T-helper 1 cell (primary cell): ENCODE measurements at regions not wholly inside any gene's neighbourhood (a gene's known extent, or its start where the extent isn't known, plus 50 kb on each side); places are given as distances from the start of the nearest gene placed in this dataset.
A peak's percentile ranks its signal among the peaks of the same experiment; 100 is the strongest.

Experiments
- DNase-seq, 5 donors: peaks; one replicate each; pipeline ENCODE4 v3.0.0-alpha.2; 2012 to 2020

DNA sequence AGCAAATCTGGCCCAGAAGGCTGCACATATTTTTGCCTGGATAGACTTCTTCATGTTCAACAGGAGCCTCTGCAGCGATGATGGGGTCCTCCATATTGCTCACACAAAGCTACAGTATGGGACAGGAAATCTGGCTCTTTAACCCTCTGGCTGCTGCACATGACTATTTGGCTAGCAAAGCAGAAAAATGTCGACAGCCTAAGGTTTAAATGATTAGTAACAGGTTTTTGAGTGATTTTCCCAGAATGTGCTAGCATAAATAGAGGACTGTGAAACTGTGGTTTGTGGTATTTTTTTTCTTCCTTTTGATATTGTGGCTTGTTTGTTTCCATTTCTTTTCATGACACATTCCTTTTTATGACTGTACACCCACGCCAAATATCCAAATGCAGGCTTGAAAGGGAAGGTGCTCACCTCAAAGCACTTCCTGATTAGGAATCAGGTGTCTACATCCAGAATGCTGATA is 120.2 kb upstream of the GK2 start:
- peak in 1 of 5 donors; percentile 30 for DNase-seq

DNA sequence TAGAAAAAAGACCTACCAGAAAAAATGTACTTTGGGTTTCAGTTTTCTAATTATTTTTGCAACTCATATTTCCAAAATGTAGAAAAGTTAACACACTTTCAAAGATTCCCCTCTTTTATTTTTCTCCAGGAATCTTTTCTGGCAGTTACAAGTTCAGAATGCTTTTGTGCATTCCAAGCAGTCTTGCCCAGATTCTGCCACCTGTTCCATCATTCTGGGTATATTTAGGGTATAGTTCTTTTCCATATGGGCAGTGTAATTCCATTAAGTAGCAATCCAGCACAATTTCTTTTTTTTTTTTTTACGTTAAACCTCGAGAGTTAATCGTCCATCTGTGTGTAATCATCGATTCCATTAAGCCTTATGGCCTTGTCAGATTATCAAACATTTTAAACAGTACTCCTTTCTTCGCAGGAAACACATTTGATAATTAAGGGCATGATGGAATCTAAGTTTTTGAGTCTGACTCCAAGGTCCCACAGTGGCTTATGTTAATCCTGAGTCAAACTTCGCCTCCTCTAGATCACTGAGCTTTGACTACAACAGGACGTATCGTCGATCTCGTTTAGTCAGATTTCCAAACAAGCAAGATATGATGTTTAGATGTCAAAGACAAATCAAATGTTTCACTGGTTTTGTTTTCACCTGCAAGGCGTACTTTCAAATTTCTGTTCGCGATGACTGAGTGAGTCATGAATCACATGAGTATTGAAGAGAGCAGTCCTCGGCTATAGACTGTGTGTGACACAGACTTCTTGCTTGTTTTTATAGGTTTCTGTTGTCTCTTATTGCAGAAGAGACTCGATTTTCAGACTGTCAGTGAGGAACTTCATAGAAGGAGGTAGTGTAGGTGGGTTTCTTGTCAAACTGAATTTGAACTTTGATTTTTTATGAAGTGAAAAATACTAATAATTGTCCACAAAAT is 118.9 kb upstream of the GK2 start:
- no peak for DNase-seq

DNA sequence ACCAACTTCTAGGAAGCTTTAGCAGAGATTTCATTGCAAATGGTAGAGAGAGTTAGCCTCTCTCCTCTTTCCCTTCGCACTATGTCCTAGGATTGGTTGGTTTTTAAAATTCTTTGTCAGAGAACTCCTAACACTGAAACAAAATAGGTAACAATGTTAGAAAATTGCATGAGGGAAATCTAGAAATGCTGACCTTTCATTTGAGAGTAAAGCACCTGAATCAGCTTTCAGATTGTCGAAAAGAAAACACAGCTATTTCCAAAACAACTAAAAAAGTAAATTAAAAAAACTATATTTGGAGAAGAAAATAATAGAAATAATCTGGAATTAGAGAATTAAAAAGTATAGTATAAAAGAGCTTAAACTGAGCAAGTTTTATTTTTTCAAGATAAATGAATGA is 108.1 kb upstream of the GK2 start:
- no peak for DNase-seq

DNA sequence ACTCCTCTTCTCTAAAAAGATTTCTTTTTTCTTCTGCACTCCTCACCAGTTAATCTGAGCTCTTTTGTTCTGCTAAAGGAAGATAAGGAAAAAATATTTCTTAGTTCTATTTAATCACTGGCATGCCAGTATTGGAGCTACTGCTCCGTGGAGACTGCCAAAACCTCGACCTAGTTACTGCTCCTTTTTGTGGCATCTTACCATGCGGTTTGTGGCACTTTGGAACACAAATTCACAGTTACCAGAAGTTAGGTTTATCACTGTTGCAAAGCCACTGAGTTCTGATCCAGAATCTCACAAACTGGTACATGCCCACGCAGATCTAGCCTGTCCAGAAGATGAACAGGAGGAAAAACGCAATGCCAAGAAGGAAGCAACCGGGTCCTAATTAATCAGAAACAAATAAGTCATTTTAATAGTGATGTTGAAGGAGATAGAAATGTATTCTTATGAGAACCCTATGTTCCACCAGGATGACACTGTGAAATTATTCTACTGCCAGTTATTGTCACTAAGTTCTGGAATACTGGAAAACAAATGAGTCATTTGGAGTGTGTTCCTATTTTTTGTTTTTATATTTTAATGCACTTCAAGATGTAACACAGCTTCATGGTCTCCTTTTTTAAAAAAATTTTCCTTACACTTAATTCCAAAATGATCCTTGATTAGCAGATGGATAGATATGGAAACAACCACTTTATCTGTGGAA is 106.7 kb upstream of the GK2 start:
- no peak for DNase-seq

DNA sequence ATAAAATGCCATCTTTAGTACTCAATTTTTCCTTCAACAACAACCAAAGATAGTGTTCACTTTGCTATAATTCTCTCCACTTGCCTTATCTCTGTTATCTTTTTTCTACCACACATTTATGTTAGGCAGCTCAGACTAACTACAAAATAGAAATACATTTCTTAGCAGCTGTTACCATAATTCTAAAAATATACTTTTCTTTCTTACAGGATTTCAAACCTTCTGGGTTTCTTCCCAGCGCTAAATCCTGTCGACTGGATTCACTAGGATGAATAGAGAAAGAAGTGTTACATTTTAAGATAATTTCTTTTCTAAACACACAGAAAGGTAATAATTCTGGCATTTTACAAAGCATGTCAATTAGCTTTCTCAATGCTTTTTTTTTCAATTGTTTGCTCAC is 105.5 kb upstream of the GK2 start:
- no peak for DNase-seq

DNA sequence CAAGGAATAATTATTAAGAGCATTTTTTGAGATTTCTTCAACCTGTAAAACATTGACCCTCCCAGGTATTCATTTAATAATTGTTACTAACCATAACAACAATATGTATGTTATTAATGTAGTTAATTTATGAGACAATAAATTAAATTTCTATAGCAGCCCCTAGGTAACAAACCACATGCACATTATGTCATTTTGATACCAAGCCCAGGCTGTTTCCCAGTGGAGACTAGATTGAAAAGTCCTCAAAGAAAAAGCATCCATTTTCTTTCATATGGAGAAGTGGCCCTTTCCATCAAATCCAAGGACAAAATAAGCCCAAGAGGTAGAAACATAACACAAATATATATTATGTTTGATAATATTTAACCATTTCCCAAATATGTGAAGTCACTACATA is 104.3 kb upstream of the GK2 start:
- DNase-seq = no peak

DNA sequence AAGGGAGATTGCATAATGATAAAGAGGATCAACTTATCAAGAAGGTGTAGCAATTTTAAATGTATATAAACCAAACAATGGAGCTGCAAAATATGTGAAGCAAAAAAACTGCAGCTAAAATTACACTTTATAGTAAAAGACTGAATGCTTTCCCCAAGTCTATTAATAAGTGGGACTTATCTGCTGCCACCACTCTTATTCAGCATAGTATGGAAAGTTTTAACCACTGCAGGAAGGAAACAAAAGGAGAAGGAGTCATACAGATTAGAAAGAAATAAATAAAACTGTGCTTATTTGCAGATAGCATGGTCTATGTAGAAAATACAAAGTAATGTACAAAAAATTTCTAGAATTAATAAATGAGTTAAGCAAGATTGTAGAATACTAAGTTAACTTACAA is 94.1 kb upstream of the GK2 start:
- no peak for DNase-seq

DNA sequence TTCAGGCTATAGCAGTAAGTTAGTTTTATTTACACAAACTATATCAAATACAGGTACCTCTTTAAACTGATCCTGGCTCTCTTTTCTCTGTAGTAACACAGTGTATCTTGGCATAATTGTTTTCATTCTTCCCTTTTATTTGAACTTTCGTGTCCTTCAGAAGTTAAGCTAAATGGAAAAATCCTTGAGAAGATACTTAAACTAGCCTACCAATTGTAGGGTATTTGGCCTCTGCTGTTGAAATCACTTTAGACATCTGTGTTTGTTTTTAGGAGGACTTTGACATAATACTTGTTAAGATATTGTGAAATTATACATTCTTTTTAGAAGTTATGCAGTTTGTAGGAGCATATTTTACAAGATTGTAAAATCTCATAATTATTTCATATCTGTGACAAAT is 90.3 kb upstream of the GK2 start:
- no peak for DNase-seq

DNA sequence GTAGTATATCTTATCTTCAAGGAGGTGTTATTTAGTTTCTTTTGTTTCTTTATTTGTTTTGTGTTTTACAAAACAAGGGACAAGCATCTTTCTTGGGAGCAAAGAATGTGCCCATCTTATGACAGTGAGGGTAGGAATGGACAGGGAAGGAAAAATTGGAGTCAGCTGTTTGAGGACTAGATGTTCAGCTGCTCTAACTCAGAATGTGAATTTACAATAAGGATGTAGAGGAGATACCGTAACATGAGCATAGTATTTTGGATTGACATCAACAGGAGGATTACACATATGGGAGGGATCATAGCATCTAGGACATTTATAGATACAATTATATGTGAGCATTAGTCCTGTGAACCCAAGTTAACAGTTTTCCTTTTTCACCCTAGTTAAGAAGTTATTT is 89.0 kb upstream of the GK2 start:
- no peak for DNase-seq

DNA sequence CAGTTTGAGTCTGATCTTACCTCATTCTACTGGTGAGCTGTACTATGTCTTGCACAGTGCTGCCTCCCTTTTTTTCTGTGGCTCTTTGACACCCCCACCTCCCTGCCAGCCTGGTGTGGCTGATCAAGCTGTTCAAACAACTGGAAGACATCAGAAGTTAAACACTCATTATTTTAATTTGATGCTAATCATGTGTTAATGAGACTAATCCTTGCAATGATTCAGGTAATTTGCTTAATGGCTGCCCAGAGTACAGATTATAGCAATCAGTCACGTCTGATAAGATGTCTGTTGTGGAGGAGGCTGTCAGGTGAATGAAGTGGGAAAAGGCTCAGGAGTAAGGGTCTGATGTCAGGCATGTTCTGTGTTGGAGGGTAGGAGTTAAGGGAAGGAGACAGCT is 87.4 kb upstream of the GK2 start:
- DNase-seq = no peak

DNA sequence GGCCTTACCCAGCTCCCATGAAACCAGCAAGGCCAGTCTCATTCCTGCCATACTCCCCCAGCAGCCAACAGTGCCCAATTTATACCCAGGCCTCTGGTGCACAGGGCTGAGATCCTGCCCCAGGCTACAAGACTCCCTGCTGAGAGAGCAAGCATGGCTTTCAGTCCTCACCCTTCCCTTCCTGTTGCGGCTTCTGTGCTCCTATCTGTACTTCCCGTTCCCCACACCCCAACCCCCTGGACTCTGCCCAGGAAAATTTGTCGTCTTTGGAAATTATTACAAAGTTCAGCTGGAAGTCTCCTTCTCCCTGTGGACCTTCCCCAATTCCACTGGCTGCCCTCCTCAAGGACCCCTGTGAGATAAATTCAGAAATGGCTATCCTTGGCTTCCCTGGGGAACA is 84.1 kb upstream of the GK2 start:
- DNase-seq = no peak

DNA sequence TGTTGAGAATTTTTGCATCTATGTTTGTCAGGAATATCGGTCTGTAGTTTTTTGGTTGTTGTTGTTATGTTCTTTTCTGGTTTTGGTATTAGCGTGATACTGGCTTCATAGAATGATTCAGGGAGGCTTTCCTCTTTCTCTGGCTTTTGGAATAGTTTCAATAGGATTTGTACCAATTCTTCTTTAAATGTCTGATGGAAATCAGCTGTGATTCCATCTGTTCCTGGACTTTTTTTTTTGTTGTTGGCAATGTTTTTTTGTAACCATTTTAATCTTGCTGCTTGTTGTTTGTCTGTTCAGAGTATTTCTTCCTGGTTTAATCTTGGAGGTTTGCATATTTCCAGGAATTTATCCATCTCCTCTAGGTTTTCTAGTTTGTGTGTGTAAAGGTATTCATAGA is 81.5 kb upstream of the GK2 start:
- DNase-seq = no peak

DNA sequence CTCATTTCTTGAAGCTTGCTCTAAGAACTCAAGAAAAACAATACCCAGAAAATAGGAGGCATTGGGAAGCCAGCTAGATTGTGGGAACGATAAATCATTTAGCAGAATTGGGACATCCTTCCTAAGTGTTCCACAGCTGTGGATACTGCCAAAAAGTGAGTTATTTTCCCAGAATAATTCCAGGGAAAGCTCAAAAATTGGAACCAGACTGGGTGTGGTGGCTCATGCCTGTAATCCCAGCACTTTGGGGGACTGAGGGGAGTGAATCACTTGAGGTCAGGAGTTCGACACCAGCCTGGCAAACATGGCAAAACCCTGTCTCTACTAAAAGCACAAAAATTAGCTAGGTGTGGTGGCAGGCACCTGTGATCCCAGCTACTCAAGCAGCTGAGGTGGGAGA is 68.2 kb upstream of the GK2 start:
- DNase-seq = no peak

DNA sequence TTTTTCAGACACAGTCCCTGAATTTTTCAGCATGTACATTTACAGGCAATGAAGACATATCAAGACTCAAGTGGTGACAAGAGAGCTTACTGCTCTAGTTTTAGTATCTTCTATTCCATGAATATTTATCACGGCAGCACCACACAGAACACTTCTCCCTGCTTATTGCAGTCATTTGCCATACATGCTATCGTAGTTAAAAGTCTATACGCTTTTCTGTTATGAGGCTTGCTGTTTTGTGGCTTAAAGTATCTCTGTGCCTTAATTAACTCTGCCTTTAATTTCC is 65.4 kb upstream of the GK2 start:
- DNase-seq = no peak

DNA sequence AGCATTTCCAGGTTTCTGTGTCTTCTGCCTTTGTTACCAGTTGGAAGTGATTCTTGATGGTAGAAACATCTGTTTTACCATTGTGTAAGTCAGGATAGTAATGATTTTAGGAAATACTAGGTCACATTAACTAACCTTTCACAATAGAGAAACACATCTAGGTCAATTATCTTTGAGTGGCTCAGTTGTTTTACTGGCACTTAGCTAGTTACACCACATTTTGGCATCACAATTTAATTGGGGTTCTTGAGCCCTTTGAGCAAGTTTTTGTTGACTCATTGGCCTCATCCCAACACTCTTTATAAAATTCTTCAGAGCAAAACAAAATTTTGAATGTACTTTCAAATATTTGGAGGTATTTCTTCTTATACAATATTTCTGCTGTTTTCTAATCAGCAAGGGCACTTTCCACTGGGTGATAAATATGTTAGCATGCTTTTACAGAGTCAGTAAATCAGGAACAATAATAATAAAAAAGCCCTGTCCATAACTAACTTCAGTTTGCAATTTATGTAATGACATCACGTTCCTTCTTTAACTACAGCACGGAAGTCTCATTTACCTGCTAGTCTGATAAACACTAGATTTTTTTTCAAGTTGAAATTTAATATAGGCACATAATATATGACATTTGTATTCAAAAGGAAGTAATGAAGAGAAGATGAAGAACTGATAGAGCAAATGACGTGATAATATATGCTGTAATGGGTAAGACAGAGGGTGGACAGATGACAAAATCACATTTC is 64.8 kb upstream of the GK2 start:
- no peak for DNase-seq

DNA sequence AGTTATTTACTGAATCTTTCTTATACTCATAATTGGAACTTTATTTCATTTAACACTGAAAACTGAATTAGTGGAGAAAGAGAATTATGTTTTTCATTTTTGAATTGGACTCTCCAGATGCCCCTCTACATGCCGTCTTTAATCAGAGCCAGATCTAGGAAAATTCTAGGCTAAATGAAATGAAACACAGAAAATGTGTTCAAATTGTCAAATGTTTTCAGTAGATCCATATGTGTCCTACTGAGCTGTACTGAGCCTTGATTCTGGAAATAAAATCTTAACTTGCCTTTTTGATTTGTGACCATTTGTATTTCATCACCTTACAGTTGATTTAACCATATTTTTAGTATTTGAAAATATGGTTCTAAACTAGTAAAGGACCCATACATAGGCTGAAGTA is 64.0 kb upstream of the GK2 start:
- DNase-seq = no peak

DNA sequence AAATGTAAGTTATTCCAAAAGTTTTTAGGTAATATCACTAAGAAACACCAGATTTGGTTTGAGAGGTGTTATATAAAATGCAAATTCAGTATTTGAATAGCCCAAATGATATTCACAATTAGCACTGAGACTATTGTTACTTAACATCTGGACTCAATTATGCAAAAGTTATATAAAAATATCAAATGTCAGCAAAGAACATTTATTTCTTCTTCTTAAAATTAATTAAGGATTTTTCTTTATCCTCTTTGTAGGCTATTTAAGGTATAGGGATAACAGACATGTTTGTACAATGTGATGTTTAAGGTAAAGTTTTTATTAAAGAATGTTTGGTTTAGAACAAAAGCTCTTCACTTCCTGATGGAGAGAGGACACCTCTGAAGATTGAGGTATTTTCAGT is 63.3 kb upstream of the GK2 start:
- DNase-seq = no peak

DNA sequence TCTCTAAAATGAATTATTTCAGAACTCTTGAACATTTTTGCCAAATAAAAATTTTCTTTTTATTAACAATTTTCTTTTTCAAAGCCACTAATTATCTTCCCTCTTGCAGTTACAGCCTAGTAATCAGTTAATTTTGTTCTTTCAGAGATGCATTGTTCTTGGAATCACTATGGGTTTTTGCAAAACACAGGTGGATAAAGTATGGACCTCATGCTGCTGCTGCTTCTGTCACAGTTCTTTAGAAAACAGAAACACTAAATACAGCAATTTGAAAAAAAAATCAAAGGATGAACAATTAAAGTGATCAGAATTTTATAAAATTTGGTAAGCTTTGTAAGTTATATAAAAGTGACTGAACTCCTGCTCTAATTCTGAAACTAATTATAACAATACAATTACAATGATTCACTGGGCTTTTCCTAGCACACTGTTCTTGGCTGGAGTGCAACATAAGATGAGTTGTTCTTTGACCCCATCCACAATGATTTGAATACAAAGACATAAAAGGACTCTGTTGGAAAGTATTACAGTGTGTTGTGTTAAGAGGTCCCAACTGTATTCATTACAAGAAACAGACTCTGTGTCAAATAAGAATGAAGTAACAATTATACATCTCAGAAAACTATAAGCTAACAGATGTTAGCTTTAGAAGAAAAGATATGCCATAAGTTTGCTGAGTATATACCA is 59.4 kb upstream of the GK2 start:
- DNase-seq = no peak

DNA sequence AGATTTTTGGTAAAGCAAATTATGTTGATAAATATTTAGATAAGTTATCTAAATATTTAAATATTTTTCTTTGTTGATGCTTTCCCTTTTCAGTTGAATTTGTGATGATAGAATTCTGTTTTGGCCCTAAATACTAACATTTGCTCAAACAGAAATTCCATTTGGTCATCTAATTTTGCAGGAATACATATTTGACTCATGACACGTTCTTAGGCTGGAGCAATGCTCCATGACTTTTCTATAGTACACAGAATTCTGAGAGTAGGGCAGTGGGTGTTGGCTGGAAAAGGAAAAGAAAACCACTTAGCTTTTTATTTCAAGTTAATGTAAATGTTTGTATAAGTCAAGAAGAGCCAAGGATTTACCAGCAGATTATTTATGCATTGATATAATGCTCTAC is 58.6 kb upstream of the GK2 start:
- DNase-seq = no peak
